GM18520 (cell line): ENCODE measurements at regions not wholly inside any gene's neighbourhood (a gene's known extent, or its start where the extent isn't known, plus 50 kb on each side); places are given as distances from the start of the nearest gene placed in this dataset.
"Not testable (repeated sequence)": the region's sequence is repeated elsewhere in the genome, so short reads cannot be mapped to it uniquely, and the experiment has no call there.

Source experiments
- ATAC-seq: cut with Tn5 transposase; IDR thresholded peaks from one replicate; pipeline ENCODE4 v1.9.1; 2021; ENCODE audit not compliant: unreplicated experiment

DNA sequence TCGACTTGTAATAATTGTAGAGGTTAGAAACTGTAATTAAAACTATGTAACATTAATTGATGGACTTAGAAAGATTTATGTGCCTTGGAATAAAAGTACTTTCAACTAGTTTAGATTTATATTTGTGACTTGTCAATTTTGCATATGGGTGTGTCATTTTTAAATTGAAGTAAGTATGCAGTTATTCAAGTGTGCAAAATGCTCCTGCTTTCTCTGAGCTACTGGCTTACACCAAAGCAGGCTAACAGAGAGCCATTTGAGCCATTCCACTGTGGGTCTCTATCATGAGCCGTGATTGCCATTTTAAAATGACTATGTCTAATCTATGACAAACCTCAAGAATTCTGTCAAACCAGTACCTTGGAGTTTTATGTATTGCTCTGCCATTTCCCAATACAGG, 345.0 kb upstream of the MDFIC2 start:
- no peak for ATAC-seq

DNA sequence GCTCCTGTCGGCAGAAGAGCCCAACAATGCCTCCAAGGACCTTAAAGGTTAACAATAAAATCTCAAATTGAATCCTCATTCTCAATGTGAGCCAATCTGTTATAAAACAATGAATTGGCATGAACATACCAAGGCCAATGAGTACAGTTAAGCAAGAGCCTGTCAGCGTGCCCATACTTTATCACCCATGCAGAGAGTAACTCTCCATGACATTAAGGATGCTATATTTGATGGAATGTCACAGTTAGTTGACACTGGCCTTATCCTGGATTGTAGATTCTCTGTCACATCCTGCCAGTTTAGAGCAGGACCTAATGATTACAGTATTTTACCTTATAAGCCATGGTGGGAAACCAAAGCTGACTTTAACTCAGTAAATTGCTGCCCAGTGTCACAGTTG, 335.4 kb upstream of the MDFIC2 start:
- ATAC-seq, result no peak

DNA sequence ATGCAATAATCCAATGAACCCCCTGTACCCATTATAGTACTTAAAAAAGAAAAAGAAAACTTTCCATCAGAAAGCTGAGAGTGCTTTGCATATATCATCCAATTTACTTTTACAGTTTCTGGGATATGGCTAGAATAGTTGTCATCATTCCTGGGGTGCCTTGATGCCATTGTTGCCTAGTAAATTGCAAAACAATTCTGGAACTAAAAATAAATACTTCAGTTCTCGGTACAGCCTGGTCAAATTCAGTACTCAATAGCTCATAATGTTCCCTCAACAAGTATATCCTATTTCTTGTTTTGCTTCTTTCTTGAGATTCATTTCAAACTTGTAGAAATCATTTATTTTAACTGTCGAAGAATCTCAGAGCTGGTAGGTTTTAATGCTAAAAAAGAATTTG, 334.7 kb upstream of the MDFIC2 start:
- ATAC-seq, result no peak

DNA sequence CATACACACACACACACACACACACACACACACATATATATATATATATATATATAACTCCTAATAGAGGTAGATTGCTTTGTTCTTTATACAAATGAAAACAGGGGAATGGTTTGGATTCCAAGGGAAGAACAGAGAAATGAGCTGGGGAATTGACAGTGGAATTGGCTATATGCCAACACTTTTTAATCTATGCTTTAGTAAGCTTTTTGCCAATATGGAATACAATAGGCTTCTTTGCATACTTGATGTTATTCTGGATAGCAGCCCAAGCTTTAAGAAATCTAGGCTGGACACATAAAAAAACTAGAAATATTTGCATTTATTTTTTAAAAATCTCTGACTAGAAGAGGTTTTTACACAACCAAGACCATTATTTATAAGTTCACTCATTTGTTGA, 334.2 kb upstream of the MDFIC2 start:
- ATAC-seq, result no peak

DNA sequence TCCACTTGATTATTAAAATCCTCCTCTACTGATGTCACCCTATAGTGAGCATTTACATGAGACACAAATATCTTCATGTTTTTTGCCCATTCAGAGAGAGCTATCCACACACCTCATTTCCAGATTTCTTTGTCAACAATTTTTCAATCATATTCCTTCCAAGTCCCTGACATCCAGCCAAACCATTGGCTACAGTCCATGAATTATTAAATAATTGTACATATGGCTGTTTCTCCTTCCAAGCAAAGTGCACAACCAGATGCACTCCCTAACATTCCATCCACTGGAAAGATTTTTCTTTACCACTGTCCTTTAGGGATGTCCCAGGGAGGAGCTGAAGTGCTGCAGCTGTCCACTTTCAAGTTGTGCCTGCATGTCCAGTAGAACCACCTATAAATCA, 328.0 kb upstream of the MDFIC2 start:
- ATAC-seq, result no peak

DNA sequence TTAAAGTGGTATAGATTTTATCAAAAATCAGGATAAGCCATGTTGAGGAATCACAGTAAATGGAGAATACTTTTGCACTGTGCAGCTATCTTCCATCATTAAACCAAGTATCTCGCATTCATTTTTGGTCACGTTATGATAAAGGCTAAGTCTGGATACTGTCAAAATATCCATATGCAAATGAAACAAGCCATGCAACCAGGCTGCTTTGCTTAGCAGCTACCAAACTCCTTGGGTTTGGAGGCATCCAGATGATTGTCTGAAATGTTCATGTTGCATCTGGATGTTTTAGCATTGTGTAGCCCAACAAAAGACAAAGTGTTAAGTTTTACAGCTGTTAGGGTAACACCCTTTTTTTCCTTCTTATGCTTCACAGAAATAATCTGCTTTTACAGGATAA, 322.9 kb upstream of the MDFIC2 start:
- no peak for ATAC-seq

DNA sequence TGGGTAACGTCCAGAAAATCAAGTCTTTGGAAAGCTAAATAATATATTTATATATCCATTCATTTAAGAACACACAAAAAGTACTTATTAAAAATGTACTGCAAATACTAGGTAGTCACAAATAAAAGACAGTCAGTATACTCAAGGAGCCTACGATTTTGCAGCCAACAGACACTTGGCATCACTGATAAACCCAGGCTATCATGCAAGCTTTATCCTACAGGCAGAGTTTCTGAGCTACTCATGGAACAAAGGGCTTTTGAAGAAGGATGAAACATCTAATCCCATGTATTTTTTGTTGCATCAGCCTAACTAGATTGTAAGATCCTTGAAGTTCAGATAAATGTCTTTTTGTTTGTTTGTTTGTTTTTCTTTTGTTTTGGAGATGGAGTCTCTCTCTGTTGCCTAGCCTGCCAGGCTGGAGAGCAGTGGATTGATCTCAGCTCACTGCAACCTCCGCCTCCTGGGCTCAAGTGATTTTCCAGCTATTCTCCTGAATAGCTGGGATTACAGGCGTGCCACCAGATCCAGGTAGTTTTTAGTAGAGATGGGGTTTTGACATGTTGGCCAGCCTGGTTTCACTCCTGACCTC, 319.4 kb upstream of the MDFIC2 start:
- ATAC-seq, result no peak

DNA sequence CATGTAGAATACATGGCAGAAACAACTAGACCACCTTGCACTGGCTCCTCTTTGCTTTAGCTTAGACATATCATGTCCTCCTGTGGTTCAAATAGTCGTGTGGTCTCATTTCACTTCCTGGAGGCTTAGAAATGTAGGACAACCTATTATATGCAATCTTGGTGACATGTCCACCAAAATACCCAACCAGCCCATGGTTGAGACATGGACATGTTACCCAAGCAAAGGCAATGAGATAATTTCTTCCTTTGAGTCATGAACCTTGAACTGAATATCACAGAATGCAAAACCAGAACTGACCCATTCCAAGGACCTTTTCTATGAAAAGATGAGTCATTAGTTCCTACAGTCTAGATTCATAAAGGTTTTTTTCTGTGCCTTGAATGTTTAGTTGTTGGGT, 309.0 kb upstream of the MDFIC2 start:
- no peak for ATAC-seq

DNA sequence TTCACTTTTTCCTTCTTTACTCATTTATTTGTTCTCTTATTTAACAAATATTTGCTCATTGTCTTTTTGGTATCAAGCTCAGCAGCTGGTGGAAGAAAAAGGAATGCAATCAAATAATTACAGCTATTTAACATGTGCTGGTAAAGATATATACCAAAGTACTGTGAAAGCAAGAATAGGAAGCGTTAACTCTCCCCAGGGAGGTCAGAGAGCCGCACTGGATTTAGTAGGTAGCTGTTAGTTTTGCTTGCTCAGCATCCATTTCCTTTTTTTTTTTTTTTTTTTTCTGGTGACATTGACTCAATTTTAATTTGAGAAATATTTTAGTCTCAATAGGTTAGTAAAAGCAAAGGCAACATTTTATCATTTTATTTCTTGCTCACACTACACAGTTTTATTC, 308.5 kb upstream of the MDFIC2 start:
- no peak for ATAC-seq

DNA sequence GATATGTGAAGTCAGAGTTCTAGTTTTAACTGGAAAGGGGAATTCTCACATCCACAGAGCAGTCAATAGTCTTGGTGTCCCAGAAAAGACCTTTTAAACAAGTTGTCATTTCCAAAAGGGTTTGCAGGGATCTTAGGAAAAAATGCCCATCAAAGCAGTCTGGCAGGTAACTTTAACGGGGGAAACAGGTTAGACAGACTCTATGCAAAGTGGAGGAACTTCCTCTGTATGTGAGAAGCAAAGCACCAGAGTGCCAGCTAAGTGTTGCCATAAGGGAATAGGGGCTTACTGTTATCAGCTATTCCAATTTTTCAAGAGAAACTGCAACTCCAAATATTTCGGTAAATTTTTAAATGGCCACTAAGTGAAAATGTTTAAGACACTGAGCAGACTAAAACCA, 307.9 kb upstream of the MDFIC2 start:
- ATAC-seq, result no peak

DNA sequence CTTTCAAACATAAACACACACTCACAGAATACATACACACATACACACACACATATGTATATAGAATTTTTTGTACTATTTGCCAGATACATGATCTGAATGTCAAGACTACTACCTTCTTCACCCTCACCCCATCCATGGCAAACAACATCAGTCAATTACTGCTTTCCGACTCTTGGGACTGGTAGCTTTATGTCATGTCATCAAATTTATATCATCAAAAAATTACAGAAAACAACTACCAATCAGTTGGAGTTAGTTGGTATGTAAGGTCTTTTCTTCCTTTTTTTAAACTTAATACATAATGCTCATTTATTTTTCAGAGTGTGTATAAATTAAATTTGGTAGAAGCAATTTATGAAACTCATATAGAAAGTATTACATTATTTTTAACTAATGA, 305.7 kb upstream of the MDFIC2 start:
- no peak for ATAC-seq

DNA sequence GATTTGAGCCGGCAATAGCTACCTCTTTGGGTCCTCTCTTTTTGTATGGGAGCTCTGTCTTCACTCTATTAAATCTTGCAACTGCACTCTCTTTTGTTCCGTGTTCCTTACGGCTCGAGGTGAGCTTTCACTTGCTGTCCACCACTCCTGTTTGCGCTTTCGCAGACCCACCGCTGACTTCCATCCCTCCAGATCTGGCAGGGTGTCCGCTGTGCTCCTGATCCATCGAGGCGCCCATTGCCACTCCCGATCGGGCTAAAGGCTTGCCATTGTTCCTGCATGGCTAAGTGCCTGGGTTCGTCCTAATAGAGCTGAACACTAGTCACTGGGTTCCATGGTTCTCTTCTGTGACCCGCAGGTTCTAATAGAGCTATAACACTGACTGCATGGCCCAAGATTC, 304.9 kb upstream of the MDFIC2 start:
- not testable (repeated sequence) for ATAC-seq

DNA sequence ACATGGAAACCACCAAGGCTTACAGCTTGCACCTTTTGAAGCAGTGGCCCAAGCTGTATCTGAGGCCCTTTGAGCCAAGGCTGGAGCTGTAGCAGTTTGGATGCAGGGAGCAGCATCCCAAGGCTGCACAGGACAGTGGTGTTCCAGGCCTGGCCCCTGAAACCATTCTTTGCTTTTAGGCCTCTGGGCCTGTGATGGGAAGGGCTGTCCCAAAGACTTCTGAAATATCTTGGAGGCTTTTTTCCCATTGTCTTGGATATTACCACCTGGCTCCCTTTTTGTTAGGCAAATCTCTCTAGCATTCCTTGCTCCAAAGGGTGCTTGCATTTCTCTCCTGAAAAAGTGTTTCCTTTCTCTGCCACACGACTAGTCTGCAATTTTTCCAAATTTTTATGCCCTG, 302.8 kb upstream of the MDFIC2 start:
- no peak for ATAC-seq

DNA sequence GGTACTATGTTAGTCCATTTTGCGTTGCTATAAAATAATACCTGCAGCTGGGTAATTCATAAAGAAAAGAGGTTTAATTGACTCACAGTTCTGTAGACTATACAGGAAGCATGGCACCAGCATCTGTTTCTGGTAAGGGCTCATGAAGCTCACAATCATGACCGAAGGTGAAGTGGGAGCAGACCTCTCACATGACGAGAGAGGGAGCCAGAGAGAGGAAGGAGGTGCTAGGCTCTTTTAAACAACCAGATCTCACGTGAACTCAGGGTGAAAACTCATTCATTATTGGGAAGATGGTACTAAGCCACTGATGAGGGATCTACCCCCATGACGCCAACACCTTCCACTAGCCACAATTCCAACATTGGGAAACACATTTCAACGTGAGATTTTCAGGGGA, 301.7 kb upstream of the MDFIC2 start:
- ATAC-seq, result no peak

DNA sequence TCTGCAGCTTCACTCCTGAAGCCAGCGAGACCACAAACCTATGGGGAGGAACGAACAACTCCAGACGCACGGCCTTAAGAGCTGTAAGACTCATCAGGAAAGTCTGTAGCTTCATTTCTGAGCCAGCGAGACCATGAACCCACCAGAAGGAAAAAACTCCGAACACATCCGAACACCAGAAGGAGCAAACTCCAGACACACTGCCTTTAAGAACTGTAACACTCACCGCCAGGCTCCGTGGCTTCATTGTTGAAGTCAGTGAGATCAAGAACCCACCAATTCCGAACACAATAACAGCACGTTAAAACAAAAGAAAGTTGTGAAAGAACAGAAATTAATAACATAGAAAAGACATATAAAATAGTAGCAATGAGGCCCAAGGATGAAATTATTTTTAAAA, 300.5 kb upstream of the MDFIC2 start:
- ATAC-seq, result no peak

DNA sequence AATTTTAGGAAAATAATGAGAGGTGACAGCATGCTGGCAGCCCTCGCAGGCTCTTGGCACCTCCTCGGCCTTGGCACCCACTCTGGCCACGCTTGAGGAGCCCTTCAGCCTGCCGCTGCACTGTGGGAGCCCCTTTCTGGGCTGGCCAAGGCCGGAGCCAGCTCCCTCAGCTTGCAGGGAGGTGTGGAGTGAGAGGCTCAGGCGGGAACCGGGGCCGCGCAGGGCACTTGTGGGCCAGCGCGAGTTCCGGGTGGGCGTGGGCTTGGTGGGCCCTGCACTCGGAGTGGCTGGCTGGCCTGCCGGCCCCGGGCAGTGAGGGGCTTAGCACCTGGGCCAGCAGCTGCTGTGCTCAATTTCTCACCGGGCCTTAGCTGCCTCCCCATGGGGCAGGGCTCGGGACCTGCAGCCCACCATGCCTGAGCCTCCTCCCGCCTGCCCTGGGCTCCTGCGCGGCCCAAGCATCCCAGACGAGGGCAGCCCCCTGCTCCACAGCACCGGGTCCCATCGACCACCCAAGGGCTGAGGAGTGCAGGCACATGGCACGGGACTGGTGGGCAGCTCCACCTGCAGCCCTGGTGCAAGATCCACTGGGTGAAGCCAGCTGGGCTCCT, 299.3 kb upstream of the MDFIC2 start:
- ATAC-seq, result not testable (repeated sequence)

DNA sequence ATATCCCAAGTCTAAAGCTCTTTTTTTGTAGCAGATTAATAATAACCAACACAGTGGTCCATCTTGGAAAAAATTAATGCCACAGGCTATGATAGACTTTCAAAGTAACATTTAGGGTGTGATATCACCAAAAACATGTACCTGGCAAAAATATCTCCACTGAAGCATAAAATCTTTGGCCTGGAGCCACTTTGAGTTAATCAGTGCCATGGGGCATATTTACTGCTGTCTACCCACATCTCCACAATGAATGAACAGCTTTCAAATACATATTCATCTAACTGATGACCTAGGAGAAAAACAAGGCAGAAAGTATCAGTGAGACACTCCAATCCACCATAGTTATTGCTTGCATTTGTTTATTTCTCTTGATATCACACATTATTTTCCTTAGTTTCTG, 296.0 kb upstream of the MDFIC2 start:
- ATAC-seq, result no peak

DNA sequence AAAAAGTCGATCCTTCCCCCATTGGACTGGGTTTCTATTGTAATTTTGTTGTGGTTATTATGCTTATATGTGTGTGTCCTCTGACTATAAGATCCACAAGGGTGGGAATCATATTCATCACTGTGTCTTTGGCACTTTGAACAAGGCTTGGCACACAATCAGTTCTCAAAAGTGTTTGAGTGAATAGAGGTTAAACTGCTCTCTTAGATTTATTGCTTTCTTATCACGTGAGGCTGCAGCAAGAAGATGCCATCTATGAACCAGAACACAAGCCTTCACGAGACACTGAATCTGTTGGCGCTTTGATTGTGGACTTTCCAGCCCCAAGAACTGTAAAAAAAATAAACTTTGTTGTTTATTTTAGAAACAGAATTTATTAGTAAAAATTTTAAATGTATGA, 295.0 kb upstream of the MDFIC2 start:
- ATAC-seq, result no peak

DNA sequence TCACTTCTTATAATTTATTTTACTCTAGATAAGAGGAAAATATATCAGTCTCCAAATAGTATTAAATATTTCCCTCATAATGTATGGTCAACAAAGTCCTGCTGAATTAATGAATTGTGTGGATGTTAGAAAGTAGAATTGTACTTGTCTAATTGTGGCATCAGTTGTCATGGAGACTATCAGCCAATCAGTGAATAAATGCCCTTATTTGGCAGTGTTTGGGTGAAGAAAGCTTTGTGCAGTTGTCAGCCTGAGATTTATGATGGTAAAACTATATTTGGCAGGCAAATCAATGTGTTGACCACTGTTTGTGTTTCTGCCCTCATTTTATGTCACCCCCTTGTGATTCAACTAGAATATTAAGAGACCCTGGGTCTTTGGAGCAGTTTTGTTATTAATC, 293.6 kb upstream of the MDFIC2 start:
- ATAC-seq, result no peak

DNA sequence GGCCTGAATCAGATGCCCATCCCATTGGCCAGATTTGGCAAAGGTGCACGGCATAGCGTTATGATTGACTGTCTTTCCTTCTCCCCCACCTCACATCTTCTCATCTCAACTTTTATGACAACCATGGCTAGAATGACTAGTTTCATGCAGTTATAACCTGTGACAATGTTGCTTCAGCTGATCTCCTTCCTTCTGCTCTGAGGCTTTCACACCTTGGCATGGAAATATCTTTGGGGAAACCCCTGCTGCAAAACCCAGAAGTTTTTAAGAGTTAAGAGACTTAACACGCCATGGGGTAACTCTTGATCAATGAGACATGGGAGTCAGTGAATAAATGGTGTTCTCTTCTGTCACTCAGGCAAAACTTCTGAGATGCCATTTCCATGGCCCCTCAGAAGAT, 290.7 kb upstream of the MDFIC2 start:
- ATAC-seq, result peak; percentile 80

DNA sequence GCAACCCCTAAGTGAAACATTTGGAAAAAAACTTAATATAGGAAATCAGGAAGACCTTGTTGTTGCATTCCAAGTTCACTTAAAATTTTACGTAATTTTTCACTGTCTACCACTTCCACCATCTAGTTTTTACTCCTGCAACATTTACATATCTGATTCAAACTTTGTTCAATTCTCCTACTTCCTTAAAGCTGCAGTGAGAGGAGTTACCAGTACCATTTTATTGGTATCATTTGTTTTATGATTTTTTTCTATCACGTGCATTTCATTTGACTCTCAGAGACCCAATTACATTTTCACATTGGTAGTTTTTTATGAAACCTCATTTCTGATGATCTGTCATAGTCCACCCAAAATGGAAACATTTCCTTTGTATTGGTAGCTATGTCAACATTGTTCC, 284.9 kb upstream of the MDFIC2 start:
- no peak for ATAC-seq

DNA sequence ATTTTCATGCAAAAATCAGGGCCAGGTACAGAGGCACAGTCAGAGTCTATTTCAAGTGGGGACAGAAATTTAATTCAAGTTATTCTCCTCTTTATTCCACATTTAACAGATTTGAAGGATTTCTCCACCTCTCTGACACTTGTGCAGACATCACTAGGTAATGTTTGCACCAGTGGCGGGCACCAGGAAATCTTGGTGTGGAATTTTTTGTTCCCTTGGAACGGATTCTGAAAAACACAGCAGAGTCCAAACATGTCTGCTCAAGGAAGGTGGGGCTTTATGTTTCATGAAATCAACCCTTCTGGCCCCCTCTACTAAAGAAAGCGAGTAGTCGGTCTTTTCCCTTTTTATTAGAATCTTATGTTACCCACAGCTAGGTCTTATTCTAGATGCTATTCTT, 271.2 kb upstream of the MDFIC2 start:
- ATAC-seq, result no peak

DNA sequence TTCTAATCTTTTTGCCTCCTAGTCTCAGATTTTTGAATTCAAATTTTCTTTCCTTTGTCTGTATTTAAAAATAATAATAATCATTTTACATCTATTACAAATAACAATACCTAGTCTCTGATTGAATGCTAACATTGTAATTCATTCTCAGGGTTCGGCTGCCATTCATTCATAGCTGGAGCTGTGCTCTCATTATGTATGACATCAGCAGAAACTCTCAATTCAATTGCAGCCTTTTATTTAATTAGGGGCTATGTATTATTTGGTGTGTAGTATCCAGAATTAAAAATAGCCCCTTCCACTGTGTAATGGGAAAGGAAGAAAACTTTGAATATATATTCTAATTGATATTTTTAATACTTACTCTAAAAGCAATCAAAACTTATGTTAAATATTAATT, 270.4 kb upstream of the MDFIC2 start:
- ATAC-seq, result no peak
